NCI-H1694 (cell line): ENCODE measurements at regions not wholly inside any gene's neighbourhood (a gene's known extent, or its start where the extent isn't known, plus 50 kb on each side); places are given as distances from the start of the nearest gene placed in this dataset.

Experiments used
- DNase-seq: peaks from one replicate; lab custom pipeline; 2025; lab: John Stamatoyannopoulos, UW

- no peak for DNase-seq
Measured at GRCh38 chr6:167756597-167756996, 70.1 kb upstream of the AFDN start.

- peak; percentile 21 for DNase-seq
Measured at GRCh38 chr6:167757249-167757648, 69.5 kb upstream of the AFDN start.

- DNase-seq: no peak
Measured at GRCh38 chr6:167757821-167758220, 68.9 kb upstream of the AFDN start.

- no peak for DNase-seq
Measured at GRCh38 chr6:167758309-167759023, 68.2 kb upstream of the AFDN start.

- DNase-seq: no peak
Measured at GRCh38 chr6:167759206-167759605, 67.5 kb upstream of the AFDN start.

GRCh38 chr6:167759912-167760311, 66.8 kb upstream of the AFDN start:
- DNase-seq: no peak

- DNase-seq: no peak
Measured at GRCh38 chr6:167760979-167761793, 65.5 kb upstream of the AFDN start.

GRCh38 chr6:167761794-167762258, 64.9 kb upstream of the AFDN start:
- no peak for DNase-seq

- DNase-seq: no peak
Measured at GRCh38 chr6:167762259-167762962, 64.3 kb upstream of the AFDN start.

- no peak for DNase-seq
Measured at GRCh38 chr6:167763056-167763944, 63.4 kb upstream of the AFDN start.

- no peak for DNase-seq
Measured at GRCh38 chr6:167764215-167764614, 62.5 kb upstream of the AFDN start.

GRCh38 chr6:167764713-167765479, 61.8 kb upstream of the AFDN start:
- no peak for DNase-seq

- no peak for DNase-seq
Measured at GRCh38 chr6:167766986-167767714, 59.6 kb upstream of the AFDN start.

GRCh38 chr6:167767715-167768107, 59.0 kb upstream of the AFDN start:
- DNase-seq: no peak

- no peak for DNase-seq
Measured at GRCh38 chr6:167768471-167769215, 58.1 kb upstream of the AFDN start.

- no peak for DNase-seq
Measured at GRCh38 chr6:167769408-167770190, 57.1 kb upstream of the AFDN start.

GRCh38 chr6:167770291-167770955, 56.3 kb upstream of the AFDN start:
- no peak for DNase-seq

GRCh38 chr6:167774881-167775280, 51.8 kb upstream of the AFDN start:
- no peak for DNase-seq
